ENCODE measurements at regions not wholly inside any gene's neighbourhood (a gene's known extent, or its start where the extent isn't known, plus 50 kb on each side); places are given as distances from the start of the nearest gene placed in this dataset.

DNA sequence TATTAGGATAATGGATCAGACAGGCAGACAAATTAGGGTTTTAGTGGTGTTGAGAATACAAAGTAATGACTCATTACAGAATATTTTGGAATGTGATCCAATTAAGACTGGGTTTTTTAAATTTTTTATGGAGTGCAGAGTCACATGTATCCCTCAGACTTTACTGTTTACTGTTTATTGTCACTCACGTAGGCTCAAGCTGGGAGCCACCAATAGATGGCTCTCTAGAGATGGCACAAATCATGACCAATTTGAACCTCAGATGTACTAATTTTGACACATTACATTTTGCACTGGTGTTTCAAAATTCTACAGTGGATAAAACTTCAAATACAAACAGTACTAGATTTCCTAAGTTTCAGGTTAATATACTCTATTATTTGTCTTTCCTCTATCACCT lies 53.6 kb upstream of the ANO3 start:
- Mint-ChIP-seq H3K4me3 (no peak overlapping the region), H3K27me3 (ENCODE audit: low read depth) (no peaks in the 10 kb centered on the region), H3K27ac (no peak overlapping the region), H3K9me3 (ENCODE audit: insufficient read depth) (no peaks in the 10 kb centered on the region), H3K36me3 (ENCODE audit: low read depth) (no peaks in the 10 kb centered on the region), H3K4me1 (ENCODE audit: low read depth) (no peaks in the 10 kb centered on the region)
- ATAC-seq = no peak
- DNase-seq = no peak
- POLR2A ChIA-PET = no interaction called here
- CTCF ChIA-PET = no interaction called here

Data from activated CD8-positive, alpha-beta T cell treated with anti-CD3 and anti-CD28 coated beads, Interleukin-2, amount 10 ng/mL, durations not matched to agents 7 days and 5 days (primary cell).